Neuron (in vitro differentiated cells): ENCODE measurements at regions not wholly inside any gene's neighbourhood (a gene's known extent, or its start where the extent isn't known, plus 50 kb on each side); places are given as distances from the start of the nearest gene placed in this dataset.

Experiments
- H2AFZ ChIP-seq: one replicate; pipeline ENCODE4 v1.6.1; 2013; ENCODE audit warnings: low read depth, mild to moderate bottlenecking, inconsistent platforms, low read length, moderate library complexity
- H3K27me3 ChIP-seq: one replicate; pipeline ENCODE4 v1.6.1; 2013; ENCODE audit warnings: low read length; ENCODE audit not compliant: insufficient read depth
- H3K36me3 ChIP-seq: one replicate; pipeline ENCODE4 v1.6.1; 2013; ENCODE audit warnings: low read length; ENCODE audit not compliant: insufficient read depth
- H3K4me1 ChIP-seq: one replicate; pipeline ENCODE4 v1.6.1; 2013; ENCODE audit warnings: low read length; ENCODE audit not compliant: insufficient read depth
- H3K4me3 ChIP-seq: 2 replicates; pipeline ENCODE4 v1.5.1; 2013; ENCODE audit warnings: mild to moderate bottlenecking, low read length, moderate library complexity
- H3K9me3 ChIP-seq: one replicate; pipeline ENCODE4 v1.6.1; 2013; ENCODE audit warnings: low read length

- Histone ChIP-seq H3K27me3 (no peaks in the 10 kb centered on the region), H3K4me3 (no peak overlapping the region), H3K4me1 (no peaks in the 10 kb centered on the region), H2AFZ (no peak overlapping the region), H3K9me3 (no peaks in the 10 kb centered on the region), H3K36me3 (no peaks in the 10 kb centered on the region)
These were observed 59.9 kb upstream of the IFNG-AS1 start for GRCh38 chr12:67929384-67929772.

- no peak overlapping the region for H2AFZ ChIP-seq
- H3K36me3 ChIP-seq, result no peaks in the 10 kb centered on the region
- no peak overlapping the region for H3K4me3 ChIP-seq
- no peaks in the 10 kb centered on the region for H3K27me3 ChIP-seq
- H3K4me1 ChIP-seq, result no peaks in the 10 kb centered on the region
- H3K9me3 ChIP-seq, result no peaks in the 10 kb centered on the region
These were observed 51.4 kb upstream of the IFNG-AS1 start for GRCh38 chr12:67937822-67938221.
